ENCODE measurements at regions not wholly inside any gene's neighbourhood (a gene's known extent, or its start where the extent isn't known, plus 50 kb on each side); places are given as distances from the start of the nearest gene placed in this dataset.

DNA sequence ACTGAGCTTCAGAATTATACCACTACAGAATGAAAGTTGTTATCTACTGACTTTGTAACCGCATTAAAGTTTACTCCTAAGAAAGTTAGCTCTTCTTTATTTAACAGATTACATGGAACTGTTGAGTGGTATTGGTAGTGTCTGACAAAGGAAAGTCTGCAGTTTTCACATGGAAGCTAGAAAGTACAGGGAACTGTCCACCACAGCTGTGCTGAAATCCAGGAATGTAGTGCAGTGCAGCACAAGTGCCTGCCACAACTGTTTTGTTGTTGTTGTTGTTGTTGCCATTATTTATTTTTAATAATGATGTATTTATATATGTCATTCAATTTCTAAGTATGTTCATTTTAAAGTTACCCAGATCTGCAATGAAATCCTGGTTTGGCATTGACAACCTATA, 464.9 kb downstream of the TBC1D32 start:
- no peak for TF ChIP-seq HDAC2 (IDR thresholded peaks at IDR 0.05; ENCODE audit: borderline replicate concordance in 1 of 2, low read depth in 2 of 2, low read length in 2 of 2)
- TF ChIP-seq CBX8 (IDR thresholded peaks at IDR 0.05; ENCODE audit: borderline replicate concordance, low read depth, low read length) = no peak
- no peak for TF ChIP-seq KDM5A (IDR thresholded peaks at IDR 0.05; ENCODE audit: low read length)
- TF ChIP-seq BACH1 (IDR thresholded peaks at IDR 0.05; ENCODE audit: low read length) = no peak
- TF ChIP-seq RAD21 (IDR thresholded peaks at IDR 0.05 in 1 of 2, conservative IDR thresholded peaks at IDR 0.05 in 1 of 2; ENCODE audit: low read depth in 2 of 2, low read length in 2 of 2) = no peak
- TF ChIP-seq POLR2AphosphoS5 (IDR thresholded peaks at IDR 0.05; ENCODE audit: low read depth, low read length) = no peak
- TF ChIP-seq SUZ12 (IDR thresholded peaks at IDR 0.05; ENCODE audit: low read length) = no peak
- TF ChIP-seq POLR2A (IDR thresholded peaks at IDR 0.05; ENCODE audit: control extremely low read depth in 1 of 2, low read depth in 2 of 2, low read length in 2 of 2) = no peak
- TF ChIP-seq CTCF (IDR thresholded peaks at IDR 0.05; ENCODE audit: control extremely low read depth in 1 of 3, insufficient read depth in 1 of 3, low read depth in 1 of 3, low read length in 3 of 3) = no peak
- no peak for TF ChIP-seq EGR1 (IDR thresholded peaks at IDR 0.05; ENCODE audit: borderline replicate concordance, low read depth, low read length)
- TF ChIP-seq EZH2 (IDR thresholded peaks at IDR 0.05; ENCODE audit: low read depth, low read length, severe bottlenecking) = no peak
